ENCODE measurements at regions not wholly inside any gene's neighbourhood (a gene's known extent, or its start where the extent isn't known, plus 50 kb on each side); places are given as distances from the start of the nearest gene placed in this dataset.

- WGBS (ENCODE audit: low lambda C conversion rate), result 95% methylated on average over 8 of the region's 8 CpGs
- POLR2A ChIA-PET, result no interaction called here
Observed at GRCh38 chr5:124557761-124558160, 188.7 kb downstream of the ZNF608 start.

More at GRCh38 chr5:124557761-124558160, 188.7 kb downstream of the ZNF608 start:
- Histone ChIP-seq H3K9me3 (no peaks in the 10 kb centered on the region), H3K4me2 (no peak overlapping the region), H3K36me3 (replicated peaks in 1 of 2; ENCODE audit: control insufficient read depth in 1 of 2, insufficient read depth in 2 of 2, low read length in 1 of 2) (no peaks in the 10 kb centered on the region), H3K9ac (no peak overlapping the region), H3F3A (replicated peaks; ENCODE audit: insufficient read depth) (no peaks in the 10 kb centered on the region), H4K20me1 (ENCODE audit: insufficient read depth) (no peaks in the 10 kb centered on the region), H3K4me1 (ENCODE audit: control insufficient read depth in 1 of 2, insufficient read depth in 2 of 2, low read depth in 1 of 2, low read length in 1 of 2) (no peaks in the 10 kb centered on the region), H3K79me2 (ENCODE audit: insufficient read depth) (no peaks in the 10 kb centered on the region), H3K4me3 (ENCODE audit: low read depth in 2 of 2, low read length in 1 of 2) (no peak overlapping the region), H3K27ac (ENCODE audit: low read depth in 2 of 2, low read length in 1 of 2) (no peak overlapping the region), H2AFZ (ENCODE audit: low read depth) (no peak overlapping the region), H3K9me2 (no peaks in the 10 kb centered on the region), H3K27me3 (ENCODE audit: insufficient read depth) (no peaks in the 10 kb centered on the region)
- CTCF ChIA-PET, result no interaction called here
- no peak for DNase-seq
- TF ChIP-seq TAF1 (IDR thresholded peaks at IDR 0.05; ENCODE audit: borderline replicate concordance, low read depth, low read length) (no peak), NRF1 (IDR thresholded peaks at IDR 0.05; ENCODE audit: low read depth, low read length) (no peak), JUND (IDR thresholded peaks at IDR 0.05) (no peak), NFIC (IDR thresholded peaks at IDR 0.05; ENCODE audit: borderline replicate concordance) (no peak), ELF1 (IDR thresholded peaks at IDR 0.05) (no peak), IRF3 (IDR thresholded peaks at IDR 0.05; ENCODE audit: low read depth, low read length) (no peak), RFX5 (IDR thresholded peaks at IDR 0.05; ENCODE audit: low read length) (no peak), SIN3A (IDR thresholded peaks at IDR 0.05; ENCODE audit: borderline replicate concordance, low read depth, low read length) (no peak), USF1 (IDR thresholded peaks at IDR 0.05; ENCODE audit: borderline replicate concordance, low read depth) (no peak), REST (IDR thresholded peaks at IDR 0.05; ENCODE audit: low read depth, low read length) (no peak), MXI1 (IDR thresholded peaks at IDR 0.05; ENCODE audit: low read depth, low read length) (no peak), EZH2phosphoT487 (IDR thresholded peaks at IDR 0.05; ENCODE audit: borderline replicate concordance, low read depth) (no peak), FOSL2 (IDR thresholded peaks at IDR 0.05; ENCODE audit: borderline replicate concordance, low read depth) (no peak), GABPA (IDR thresholded peaks at IDR 0.05; ENCODE audit: low read depth) (no peak), TEAD4 (IDR thresholded peaks at IDR 0.05; ENCODE audit: borderline replicate concordance, insufficient read depth) (no peak), USF2 (IDR thresholded peaks at IDR 0.05; ENCODE audit: borderline replicate concordance, low read depth, low read length) (no peak), CTCF (IDR thresholded peaks at IDR 0.05) (no peak), YY1 (IDR thresholded peaks at IDR 0.05; ENCODE audit: low read depth) (no peak), GATA2 (CRISPR knock-in tag; IDR thresholded peaks at IDR 0.05) (no peak), RXRA (IDR thresholded peaks at IDR 0.05; ENCODE audit: borderline replicate concordance, low read depth) (no peak)

All from SK-N-SH (cell line).